ENCODE measurements at regions not wholly inside any gene's neighbourhood (a gene's known extent, or its start where the extent isn't known, plus 50 kb on each side); places are given as distances from the start of the nearest gene placed in this dataset.

- TF ChIP-seq TSHZ2 (CRISPR knock-in tag; IDR thresholded peaks at IDR 0.05) = no peak
- no peak for TF ChIP-seq TOX (CRISPR knock-in tag; IDR thresholded peaks at IDR 0.05; ENCODE audit: borderline replicate concordance)
These were observed 175.7 kb upstream of the POU3F3 start (continued) for GRCh38 chr2:104678181-104678580.

- TF ChIP-seq PPARA (CRISPR knock-in tag; IDR thresholded peaks at IDR 0.05; ENCODE audit: borderline replicate concordance) (no peak), ZNF70 (CRISPR knock-in tag; IDR thresholded peaks at IDR 0.05) (no peak)
- ATAC-seq = no peak
These were observed 168.3 kb upstream of the POU3F3 start for GRCh38 chr2:104685591-104685990.

GRCh38 chr2:104687147-104687546, 166.8 kb upstream of the POU3F3 start:
- no peak for TF ChIP-seq ARNTL (CRISPR knock-in tag; IDR thresholded peaks at IDR 0.05; ENCODE audit: borderline replicate concordance, low read depth)
- no peak for TF ChIP-seq ZNF565 (CRISPR knock-in tag; conservative IDR thresholded peaks at IDR 0.05; ENCODE audit: low read depth)
- TF ChIP-seq ISL1 (CRISPR knock-in tag; IDR thresholded peaks at IDR 0.05) = no peak
- TF ChIP-seq OSR1 (CRISPR knock-in tag; IDR thresholded peaks at IDR 0.05) = no peak
- TF ChIP-seq PPARA (CRISPR knock-in tag; IDR thresholded peaks at IDR 0.05; ENCODE audit: borderline replicate concordance) = no peak
- TF ChIP-seq TSHZ2 (CRISPR knock-in tag; IDR thresholded peaks at IDR 0.05) = no peak
- TF ChIP-seq ZNF8 (CRISPR knock-in tag; IDR thresholded peaks at IDR 0.05) = no peak
- no peak for TF ChIP-seq ZFP30 (CRISPR knock-in tag; IDR thresholded peaks at IDR 0.05)
- TF ChIP-seq CREB5 (CRISPR knock-in tag; IDR thresholded peaks at IDR 0.05; ENCODE audit: low read depth) = no peak
- TF ChIP-seq CSRNP3 (CRISPR knock-in tag; IDR thresholded peaks at IDR 0.05) = no peak
- TF ChIP-seq BACH2 (CRISPR knock-in tag; IDR thresholded peaks at IDR 0.05; ENCODE audit: borderline replicate concordance) = no peak
- TF ChIP-seq PATZ1 (CRISPR knock-in tag; IDR thresholded peaks at IDR 0.05; ENCODE audit: borderline replicate concordance) = no peak
- TF ChIP-seq CSDC2 (CRISPR knock-in tag; IDR thresholded peaks at IDR 0.05) = no peak
- no peak for TF ChIP-seq TOX (CRISPR knock-in tag; IDR thresholded peaks at IDR 0.05; ENCODE audit: borderline replicate concordance)
- no peak for TF ChIP-seq ZNF70 (CRISPR knock-in tag; IDR thresholded peaks at IDR 0.05)
- no peak for TF ChIP-seq SNAI2 (CRISPR knock-in tag; IDR thresholded peaks at IDR 0.05)
- no peak for ATAC-seq

GRCh38 chr2:104690255-104690984, 163.5 kb upstream of the POU3F3 start:
- no peak for ATAC-seq
- no peak for TF ChIP-seq SNAI2 (CRISPR knock-in tag; IDR thresholded peaks at IDR 0.05)
- no peak for TF ChIP-seq ZNF565 (CRISPR knock-in tag; conservative IDR thresholded peaks at IDR 0.05; ENCODE audit: low read depth)
- no peak for TF ChIP-seq TCF4 (CRISPR knock-in tag; IDR thresholded peaks at IDR 0.05; ENCODE audit: borderline replicate concordance)
- no peak for TF ChIP-seq OSR1 (CRISPR knock-in tag; IDR thresholded peaks at IDR 0.05)
- TF ChIP-seq ISL1 (CRISPR knock-in tag; IDR thresholded peaks at IDR 0.05) = no peak
- TF ChIP-seq CSDC2 (CRISPR knock-in tag; IDR thresholded peaks at IDR 0.05) = no peak
- no peak for TF ChIP-seq GLIS3 (CRISPR knock-in tag; IDR thresholded peaks at IDR 0.05)
- no peak for TF ChIP-seq ARNTL (CRISPR knock-in tag; IDR thresholded peaks at IDR 0.05; ENCODE audit: borderline replicate concordance, low read depth)
- TF ChIP-seq PATZ1 (CRISPR knock-in tag; IDR thresholded peaks at IDR 0.05; ENCODE audit: borderline replicate concordance) = no peak
- TF ChIP-seq PPARA (CRISPR knock-in tag; IDR thresholded peaks at IDR 0.05; ENCODE audit: borderline replicate concordance) = no peak
- TF ChIP-seq BACH2 (CRISPR knock-in tag; IDR thresholded peaks at IDR 0.05; ENCODE audit: borderline replicate concordance) = no peak
- no peak for TF ChIP-seq ZNF70 (CRISPR knock-in tag; IDR thresholded peaks at IDR 0.05)
- TF ChIP-seq RARB (CRISPR knock-in tag; IDR thresholded peaks at IDR 0.05) = no peak

All from SK-N-SH treated with all-trans-retinoic acid at 6 μM for 48 hours (cell line).